ENCODE measurements at regions not wholly inside any gene's neighbourhood (a gene's known extent, or its start where the extent isn't known, plus 50 kb on each side); places are given as distances from the start of the nearest gene placed in this dataset.

- Histone ChIP-seq H3K4me3 (replicated peaks; ENCODE audit: low read depth, low read length) (no peak overlapping the region), H3K27me3 (replicated peaks; ENCODE audit: control insufficient read depth, insufficient read depth, low read length) (no peaks in the 10 kb centered on the region), H3K36me3 (ENCODE audit: control insufficient read depth, insufficient read depth, low read length) (no peaks in the 10 kb centered on the region)
- no peak for TF ChIP-seq CTCF (IDR thresholded peaks at IDR 0.05; ENCODE audit: insufficient read depth, low read length, poor library complexity, severe bottlenecking)
- DNase-seq (ENCODE audit: extremely low read depth, insufficient read length), result no peak
These were observed 359.5 kb downstream of the HACE1 start for GRCh38 chr6:104500265-104500664.

GRCh38 chr6:104486035-104486434 lies 373.7 kb downstream of the HACE1 start:
- Histone ChIP-seq H3K27me3 (replicated peaks; ENCODE audit: control insufficient read depth, insufficient read depth, low read length) (no peaks in the 10 kb centered on the region), H3K4me3 (replicated peaks; ENCODE audit: low read depth, low read length) (no peak overlapping the region), H3K36me3 (ENCODE audit: control insufficient read depth, insufficient read depth, low read length) (no peaks in the 10 kb centered on the region)
- no peak for TF ChIP-seq CTCF (IDR thresholded peaks at IDR 0.05; ENCODE audit: insufficient read depth, low read length, poor library complexity, severe bottlenecking)
- no peak for DNase-seq (ENCODE audit: extremely low read depth, insufficient read length)

GRCh38 chr6:104484626-104485025 lies 375.1 kb downstream of the HACE1 start:
- DNase-seq (ENCODE audit: extremely low read depth, insufficient read length), result no peak
- Histone ChIP-seq H3K36me3 (ENCODE audit: control insufficient read depth, insufficient read depth, low read length) (no peaks in the 10 kb centered on the region), H3K4me3 (replicated peaks; ENCODE audit: low read depth, low read length) (no peak overlapping the region), H3K27me3 (replicated peaks; ENCODE audit: control insufficient read depth, insufficient read depth, low read length) (no peaks in the 10 kb centered on the region; the same call in 1 of the 2 replicates)
- TF ChIP-seq CTCF (IDR thresholded peaks at IDR 0.05; ENCODE audit: insufficient read depth, low read length, poor library complexity, severe bottlenecking), result no peak

GRCh38 chr6:104484191-104484590 lies 375.5 kb downstream of the HACE1 start:
- DNase-seq (ENCODE audit: extremely low read depth, insufficient read length), result no peak
- TF ChIP-seq CTCF (IDR thresholded peaks at IDR 0.05; ENCODE audit: insufficient read depth, low read length, poor library complexity, severe bottlenecking), result no peak
- H3K36me3 ChIP-seq (ENCODE audit: control insufficient read depth, insufficient read depth, low read length), result no peaks in the 10 kb centered on the region
- H3K4me3 ChIP-seq (replicated peaks; ENCODE audit: low read depth, low read length), result no peak overlapping the region
- H3K27me3 ChIP-seq (replicated peaks; ENCODE audit: control insufficient read depth, insufficient read depth, low read length), result no peaks in the 10 kb centered on the region; the same call in 1 of the 2 replicates

GRCh38 chr6:104483225-104483834 lies 376.4 kb downstream of the HACE1 start:
- Histone ChIP-seq H3K4me3 (replicated peaks; ENCODE audit: low read depth, low read length) (no peak overlapping the region), H3K27me3 (replicated peaks; ENCODE audit: control insufficient read depth, insufficient read depth, low read length) (no peaks in the 10 kb centered on the region; the same call in 1 of the 2 replicates), H3K36me3 (ENCODE audit: control insufficient read depth, insufficient read depth, low read length) (no peaks in the 10 kb centered on the region)
- DNase-seq (ENCODE audit: extremely low read depth, insufficient read length), result no peak
- peak; percentile 25 for TF ChIP-seq CTCF (IDR thresholded peaks at IDR 0.05; ENCODE audit: insufficient read depth, low read length, poor library complexity, severe bottlenecking)

- TF ChIP-seq CTCF (IDR thresholded peaks at IDR 0.05; ENCODE audit: insufficient read depth, low read length, poor library complexity, severe bottlenecking), result no peak
- Histone ChIP-seq H3K4me3 (replicated peaks; ENCODE audit: low read depth, low read length) (no peak overlapping the region), H3K36me3 (ENCODE audit: control insufficient read depth, insufficient read depth, low read length) (no peaks in the 10 kb centered on the region), H3K27me3 (replicated peaks; ENCODE audit: control insufficient read depth, insufficient read depth, low read length) (no peaks in the 10 kb centered on the region; the same call in 1 of the 2 replicates)
- DNase-seq (ENCODE audit: extremely low read depth, insufficient read length), result no peak
These were observed 382.1 kb downstream of the HACE1 start for GRCh38 chr6:104477569-104477968.
